ENCODE measurements at regions not wholly inside any gene's neighbourhood (a gene's known extent, or its start where the extent isn't known, plus 50 kb on each side); places are given as distances from the start of the nearest gene placed in this dataset.

DNA sequence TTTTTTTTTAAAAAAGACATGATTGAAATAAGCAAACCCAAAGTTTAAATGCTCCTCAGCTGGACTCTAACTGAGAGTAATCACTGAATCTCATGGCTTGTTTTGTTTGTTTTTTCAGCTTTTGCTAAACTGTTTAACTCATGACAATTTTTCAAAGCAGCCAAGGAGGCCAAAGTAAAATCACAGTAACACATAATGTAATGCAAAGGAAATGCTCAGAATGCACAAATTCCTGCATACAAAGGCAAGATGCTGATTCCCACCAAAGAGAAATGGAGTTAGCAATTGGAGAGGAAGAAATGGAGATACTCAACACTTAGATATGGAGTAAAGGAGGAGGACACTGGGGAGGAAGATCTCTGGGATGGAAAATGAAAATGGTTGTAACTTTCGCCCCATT, 126.2 kb upstream of the SOX5 start:
- WGBS (ENCODE audit: insufficient coverage, low coverage, missing lambda C conversion rate), result 7% methylated on average over 1 of the region's 1 CpG
- DNase-seq (ENCODE audit: extremely low read depth in 1 of 4, low spot score in 3 of 4) (no peak), ATAC-seq (no peak), FAIRE-seq (no peak)
- ChIA-PET POLR2A (no interaction called here), CTCF (ENCODE audit: low intra/inter-chr PET ratio) (no interaction called here)
- H3K9me1 ChIP-seq (ENCODE audit: control insufficient read depth, insufficient read depth, low read length), result no peaks in the 10 kb centered on the region
- no peak overlapping the region for H3K4me2 ChIP-seq (ENCODE audit: insufficient read depth, low read length)
- no peak for TF ChIP-seq HIVEP1 (CRISPR knock-in tag; IDR thresholded peaks at IDR 0.05)
- no peak for TF ChIP-seq ZNF239 (CRISPR knock-in tag; IDR thresholded peaks at IDR 0.05)
- no peak for TF ChIP-seq RFX5 (IDR thresholded peaks at IDR 0.05; ENCODE audit: low read depth, low read length)
- no peak for TF ChIP-seq ZNF583 (CRISPR knock-in tag; IDR thresholded peaks at IDR 0.05)
- no peak for TF ChIP-seq SAFB2 (IDR thresholded peaks at IDR 0.05; ENCODE audit: borderline replicate concordance, low read depth, low read length, severe bottlenecking)
- no peak for TF ChIP-seq NCOA4 (IDR thresholded peaks at IDR 0.05; ENCODE audit: partially characterized antibody)
- no peak for TF ChIP-seq NFRKB (IDR thresholded peaks at IDR 0.05; ENCODE audit: low read depth)
- TF ChIP-seq, protein P1, sequence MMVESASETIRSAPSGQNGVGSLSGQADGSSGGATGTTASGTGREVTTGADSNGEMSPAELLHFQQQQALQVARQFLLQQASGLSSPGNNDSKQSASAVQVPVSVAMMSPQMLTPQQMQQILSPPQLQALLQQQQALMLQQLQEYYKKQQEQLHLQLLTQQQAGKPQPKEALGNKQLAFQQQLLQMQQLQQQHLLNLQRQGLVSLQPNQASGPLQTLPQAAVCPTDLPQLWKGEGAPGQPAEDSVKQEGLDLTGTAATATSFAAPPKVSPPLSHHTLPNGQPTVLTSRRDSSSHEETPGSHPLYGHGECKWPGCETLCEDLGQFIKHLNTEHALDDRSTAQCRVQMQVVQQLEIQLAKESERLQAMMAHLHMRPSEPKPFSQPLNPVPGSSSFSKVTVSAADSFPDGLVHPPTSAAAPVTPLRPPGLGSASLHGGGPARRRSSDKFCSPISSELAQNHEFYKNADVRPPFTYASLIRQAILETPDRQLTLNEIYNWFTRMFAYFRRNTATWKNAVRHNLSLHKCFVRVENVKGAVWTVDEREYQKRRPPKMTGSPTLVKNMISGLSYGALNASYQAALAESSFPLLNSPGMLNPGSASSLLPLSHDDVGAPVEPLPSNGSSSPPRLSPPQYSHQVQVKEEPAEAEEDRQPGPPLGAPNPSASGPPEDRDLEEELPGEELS (CRISPR knock-in tag; IDR thresholded peaks at IDR 0.05; ENCODE audit: borderline replicate concordance), result no peak
- TF ChIP-seq, protein P2, sequence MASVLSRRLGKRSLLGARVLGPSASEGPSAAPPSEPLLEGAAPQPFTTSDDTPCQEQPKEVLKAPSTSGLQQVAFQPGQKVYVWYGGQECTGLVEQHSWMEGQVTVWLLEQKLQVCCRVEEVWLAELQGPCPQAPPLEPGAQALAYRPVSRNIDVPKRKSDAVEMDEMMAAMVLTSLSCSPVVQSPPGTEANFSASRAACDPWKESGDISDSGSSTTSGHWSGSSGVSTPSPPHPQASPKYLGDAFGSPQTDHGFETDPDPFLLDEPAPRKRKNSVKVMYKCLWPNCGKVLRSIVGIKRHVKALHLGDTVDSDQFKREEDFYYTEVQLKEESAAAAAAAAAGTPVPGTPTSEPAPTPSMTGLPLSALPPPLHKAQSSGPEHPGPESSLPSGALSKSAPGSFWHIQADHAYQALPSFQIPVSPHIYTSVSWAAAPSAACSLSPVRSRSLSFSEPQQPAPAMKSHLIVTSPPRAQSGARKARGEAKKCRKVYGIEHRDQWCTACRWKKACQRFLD (CRISPR knock-in tag; IDR thresholded peaks at IDR 0.05), result no peak
- TF ChIP-seq POLR2G (IDR thresholded peaks at IDR 0.05; ENCODE audit: low read depth, low read length), result no peak
- TF ChIP-seq FOSL1 (tag; conservative IDR thresholded peaks at IDR 0.05), result no peak
- no peak for TF ChIP-seq POU5F1 (IDR thresholded peaks at IDR 0.05; ENCODE audit: borderline replicate concordance, low read depth, low read length, partially characterized antibody)
- no peak for TF ChIP-seq TAL1 (IDR thresholded peaks at IDR 0.05)
- no peak for TF ChIP-seq SMARCB1 (IDR thresholded peaks at IDR 0.05; ENCODE audit: insufficient read length, low read depth)
- no peak for TF ChIP-seq ZNF780A (CRISPR knock-in tag; IDR thresholded peaks at IDR 0.05)
- no peak for TF ChIP-seq RNF2 (IDR thresholded peaks at IDR 0.05)
- TF ChIP-seq ELF1 (tag; IDR thresholded peaks at IDR 0.05), result no peak
- TF ChIP-seq ZNF124 (CRISPR knock-in tag; IDR thresholded peaks at IDR 0.05), result no peak
- TF ChIP-seq ZNF717 (CRISPR knock-in tag; IDR thresholded peaks at IDR 0.05), result no peak
- no peak overlapping the region for H3K9ac ChIP-seq (ENCODE audit: insufficient read depth in 1 of 2, low read depth in 2 of 2, low read length in 2 of 2)
- in situ Hi-C loops (cut with MboI), result no loop called here
- intact Hi-C loops (cut with micrococcal nuclease), result no loop called here
- H3K4me3 ChIP-seq, result no peak overlapping the region
- BruUV-seq (replicated peaks), result no TSS peak
- no peaks in the 10 kb centered on the region for H3K4me1 ChIP-seq (replicated peaks in 1 of 2; ENCODE audit: control insufficient read depth in 2 of 2, insufficient read depth in 2 of 2, low read length in 2 of 2)
- no peaks in the 10 kb centered on the region for H3K79me2 ChIP-seq (ENCODE audit: control insufficient read depth, insufficient read depth, low read length)
- no peaks in the 10 kb centered on the region for H4K20me1 ChIP-seq (replicated peaks; ENCODE audit: control insufficient read depth, insufficient read depth, low read length)
- no peak overlapping the region for H3K27ac ChIP-seq (ENCODE audit: extremely low read depth, low read depth, low read length)
- no peak overlapping the region for H2AFZ ChIP-seq (ENCODE audit: low read depth, low read length)
- H3K27me3 ChIP-seq (ENCODE audit: control insufficient read depth in 2 of 2, insufficient read depth in 2 of 2, low read length in 2 of 2), result no peaks in the 10 kb centered on the region
- H3K9me3 ChIP-seq (replicated peaks; ENCODE audit: control insufficient read depth, insufficient read depth, low read depth, low read length), result no peaks in the 10 kb centered on the region
- H3K36me3 ChIP-seq (ENCODE audit: control insufficient read depth, insufficient read depth, low read length), result no peaks in the 10 kb centered on the region
